ENCODE measurements at regions not wholly inside any gene's neighbourhood (a gene's known extent, or its start where the extent isn't known, plus 50 kb on each side); places are given as distances from the start of the nearest gene placed in this dataset.

- no peaks in the 10 kb centered on the region for H3K9me3 ChIP-seq
- ATAC-seq (peak; percentile 81), DNase-seq (no peak)
- peaks cover 28% of the 10 kb centered on the region for H3K4me1 ChIP-seq
- TF ChIP-seq CTCF (IDR thresholded peaks at IDR 0.05), result no peak
- H3K27me3 ChIP-seq, result no peaks in the 10 kb centered on the region
- H3K4me3 ChIP-seq, result no peak overlapping the region
- intact Hi-C loops (cut with DNase I), result no loop called here
- no peaks in the 10 kb centered on the region for H3K36me3 ChIP-seq
- H3K27ac ChIP-seq, result peak overlapping the region; percentile 79
Measured at GRCh38 chr3:64345371-64345770, 120.1 kb upstream of the PRICKLE2 start.

DNA sequence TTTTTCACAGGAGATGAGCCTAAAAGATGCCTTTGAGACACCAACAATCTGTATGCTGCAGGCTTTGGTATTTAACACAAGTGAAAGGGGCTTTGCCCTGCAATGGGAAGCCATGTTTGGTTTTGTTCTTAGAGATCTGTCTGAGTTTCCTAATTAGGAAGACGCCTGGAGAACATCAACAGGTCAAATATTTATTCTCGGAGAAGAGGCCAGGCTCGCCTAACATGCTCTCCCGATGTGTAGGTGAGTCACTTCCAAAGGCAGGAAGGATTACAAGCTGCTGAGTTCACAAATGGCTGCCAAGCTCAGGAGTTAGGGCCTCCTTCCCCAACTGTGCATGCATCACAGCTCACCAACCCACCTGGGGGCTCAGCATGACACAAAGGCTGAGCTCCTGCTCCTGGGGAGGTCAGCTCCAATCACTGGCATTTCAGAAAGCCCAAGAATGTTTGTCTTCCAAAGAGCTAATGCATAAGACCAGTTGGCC is 119.5 kb upstream of the PRICKLE2 start:
- H3K36me3 ChIP-seq, result no peaks in the 10 kb centered on the region
- TF ChIP-seq CTCF (IDR thresholded peaks at IDR 0.05), result no peak
- H3K9me3 ChIP-seq, result no peaks in the 10 kb centered on the region
- H3K27me3 ChIP-seq, result no peaks in the 10 kb centered on the region
- DNase-seq, result no peak
- no peak overlapping the region for H3K4me3 ChIP-seq
- peak; percentile 65 for ATAC-seq
- H3K4me1 ChIP-seq, result peaks cover 28% of the 10 kb centered on the region
- intact Hi-C loops (cut with DNase I), result no loop called here
- peak overlapping the region; percentile 79 for H3K27ac ChIP-seq

- Histone ChIP-seq H3K4me1 (peaks cover 25% of the 10 kb centered on the region), H3K36me3 (no peaks in the 10 kb centered on the region), H3K4me3 (no peak overlapping the region), H3K27ac (peak overlapping the region; percentile 79), H3K9me3 (no peaks in the 10 kb centered on the region), H3K27me3 (no peaks in the 10 kb centered on the region)
- intact Hi-C loops (cut with DNase I), result no loop called here
- no peak for ATAC-seq
- no peak for TF ChIP-seq CTCF (IDR thresholded peaks at IDR 0.05)
- DNase-seq, result no peak
Measured at GRCh38 chr3:64343689-64344430, 118.6 kb upstream of the PRICKLE2 start.

- no peak for TF ChIP-seq CTCF (IDR thresholded peaks at IDR 0.05)
- no peak overlapping the region for H3K4me3 ChIP-seq
- DNase-seq (no peak), ATAC-seq (peak; percentile 35)
- peaks cover 25% of the 10 kb centered on the region for H3K4me1 ChIP-seq
- H3K9me3 ChIP-seq, result no peaks in the 10 kb centered on the region
- no peak overlapping the region for H3K27ac ChIP-seq
- no peaks in the 10 kb centered on the region for H3K36me3 ChIP-seq
- intact Hi-C loops (cut with DNase I), result no loop called here
- H3K27me3 ChIP-seq, result no peaks in the 10 kb centered on the region
Measured at GRCh38 chr3:64342940-64343688, 117.8 kb upstream of the PRICKLE2 start.

DNA sequence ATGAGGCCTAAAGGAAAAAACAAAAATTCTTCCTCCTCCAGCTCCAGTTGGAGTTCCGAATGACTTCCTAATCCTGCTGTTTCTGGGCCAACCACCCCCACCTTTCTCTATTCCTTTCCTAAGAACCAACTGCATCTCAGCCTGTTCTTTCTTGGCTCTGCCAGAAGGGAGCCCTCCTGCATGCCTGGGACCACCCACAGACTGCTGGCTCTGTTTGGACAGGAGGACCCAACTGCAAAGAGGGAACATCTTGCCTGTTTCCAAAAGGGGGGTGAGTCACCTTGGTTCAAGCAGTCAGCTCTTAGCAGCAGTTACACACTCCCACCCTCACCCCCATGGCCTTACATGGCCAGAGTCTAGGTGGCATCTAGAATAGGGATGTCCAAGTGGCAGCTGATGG is 116.0 kb upstream of the PRICKLE2 start:
- no peak for TF ChIP-seq CTCF (IDR thresholded peaks at IDR 0.05)
- Histone ChIP-seq H3K27me3 (no peaks in the 10 kb centered on the region), H3K36me3 (no peaks in the 10 kb centered on the region), H3K27ac (no peak overlapping the region), H3K4me1 (peaks cover 25% of the 10 kb centered on the region), H3K4me3 (no peak overlapping the region), H3K9me3 (no peaks in the 10 kb centered on the region)
- intact Hi-C loops (cut with DNase I), result no loop called here
- ATAC-seq, result no peak
- no peak for DNase-seq
